ENCODE measurements at regions not wholly inside any gene's neighbourhood (a gene's known extent, or its start where the extent isn't known, plus 50 kb on each side); places are given as distances from the start of the nearest gene placed in this dataset.

DNA sequence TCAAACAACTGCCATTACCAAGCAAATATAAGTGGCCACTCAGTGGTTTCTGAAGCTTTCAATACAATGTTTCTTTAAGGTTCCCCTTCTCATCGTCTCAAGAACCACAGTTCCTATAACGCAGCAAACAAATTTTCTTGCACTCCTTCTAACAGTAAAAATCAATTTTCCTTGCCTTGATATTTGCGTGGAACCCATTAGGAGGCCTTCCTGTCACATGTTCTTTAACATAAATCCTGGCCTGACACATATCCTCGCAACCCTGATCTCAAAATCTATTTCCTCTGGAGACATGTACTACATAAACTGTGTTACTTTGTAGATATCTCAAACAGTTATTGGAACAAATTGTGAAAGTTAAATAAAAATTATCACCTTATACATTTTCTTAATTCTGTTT is 65.9 kb upstream of the MANEA start:
- DNase-seq = no peak

DNA sequence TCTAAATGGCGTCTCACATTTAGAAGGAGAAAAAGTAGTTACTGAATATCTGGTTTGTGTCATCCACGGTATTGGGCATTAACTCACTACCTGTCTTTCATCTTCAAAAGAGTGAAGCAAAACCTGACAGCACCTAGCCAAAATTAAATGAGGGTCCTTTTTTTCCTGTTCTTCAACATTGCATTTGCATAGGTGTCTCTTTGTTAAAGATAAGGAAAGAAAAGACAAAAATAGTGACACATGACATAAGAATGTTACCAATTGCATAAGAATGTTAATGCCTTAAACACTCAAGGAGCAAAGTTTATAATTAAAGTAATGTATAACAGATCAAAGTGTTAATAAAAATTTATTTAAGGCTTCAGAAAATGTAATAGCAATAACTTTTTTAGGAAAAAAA is 61.4 kb upstream of the MANEA start:
- DNase-seq = no peak

DNA sequence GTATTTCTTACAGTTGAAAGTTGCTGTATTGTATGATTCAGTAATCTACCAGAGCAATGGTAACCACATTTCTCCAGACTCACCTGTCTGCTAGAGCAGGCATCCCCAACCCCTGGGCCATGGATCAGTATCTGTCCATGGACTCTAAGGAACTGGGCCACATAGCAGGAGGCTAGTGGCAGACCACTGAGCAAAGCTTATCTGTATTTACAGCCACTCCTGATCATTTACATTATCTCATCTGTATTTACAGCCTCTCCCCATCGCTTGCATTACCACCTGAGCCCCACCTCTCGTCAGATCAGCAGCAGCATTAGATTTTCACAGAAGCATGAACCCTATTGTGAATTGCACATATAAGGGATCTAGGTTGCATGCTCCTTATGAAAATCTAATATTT is 60.3 kb upstream of the MANEA start:
- DNase-seq = no peak

DNA sequence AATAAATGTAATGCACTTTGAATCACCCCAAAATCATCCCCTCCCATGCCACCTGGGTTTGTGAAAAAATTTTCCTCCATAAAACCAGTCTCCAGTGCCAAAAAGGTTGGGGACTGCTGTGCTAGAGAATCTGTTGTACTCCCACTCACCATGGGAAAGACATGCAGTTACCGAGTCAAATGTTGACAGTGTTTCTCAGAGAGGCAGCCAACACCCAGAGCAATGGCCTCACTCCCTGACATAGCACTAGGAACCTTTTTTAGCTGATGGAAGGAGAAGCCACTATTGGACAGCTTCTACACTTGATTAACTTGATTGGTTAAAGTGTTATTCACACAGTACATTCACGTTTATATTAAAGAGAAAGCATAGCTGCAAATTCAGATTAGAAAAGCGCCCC is 59.8 kb upstream of the MANEA start:
- no peak for DNase-seq

DNA sequence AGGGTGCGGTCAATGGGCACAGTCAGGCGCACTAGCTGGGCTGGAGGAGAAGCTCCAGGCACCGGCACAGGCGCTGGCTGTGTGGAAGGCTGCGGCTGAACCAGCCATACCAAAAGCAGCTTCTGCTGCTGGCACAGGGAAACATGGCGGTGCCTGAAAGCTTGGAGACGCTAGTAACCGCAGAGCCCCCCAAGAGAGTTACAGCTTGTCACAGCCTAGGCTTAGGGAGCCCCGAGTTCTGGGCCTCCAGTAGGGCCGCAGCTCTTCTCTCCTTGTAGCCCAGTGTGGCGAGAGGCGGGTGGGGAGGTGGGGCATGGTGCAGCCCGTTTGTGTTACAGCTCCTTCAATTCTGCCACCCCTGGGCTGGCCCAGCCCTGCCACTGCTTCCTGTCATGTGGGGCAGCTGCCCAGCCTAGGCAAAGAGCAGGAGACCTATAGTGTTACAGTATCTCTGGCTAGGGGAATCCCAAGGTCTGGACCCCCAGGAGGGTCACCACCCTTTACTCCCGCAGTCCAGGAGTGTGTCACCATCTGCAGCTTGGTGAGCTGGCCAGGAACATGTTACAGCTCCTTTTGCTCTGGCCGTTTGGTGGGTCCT is 58.6 kb upstream of the MANEA start:
- no peak for DNase-seq

DNA sequence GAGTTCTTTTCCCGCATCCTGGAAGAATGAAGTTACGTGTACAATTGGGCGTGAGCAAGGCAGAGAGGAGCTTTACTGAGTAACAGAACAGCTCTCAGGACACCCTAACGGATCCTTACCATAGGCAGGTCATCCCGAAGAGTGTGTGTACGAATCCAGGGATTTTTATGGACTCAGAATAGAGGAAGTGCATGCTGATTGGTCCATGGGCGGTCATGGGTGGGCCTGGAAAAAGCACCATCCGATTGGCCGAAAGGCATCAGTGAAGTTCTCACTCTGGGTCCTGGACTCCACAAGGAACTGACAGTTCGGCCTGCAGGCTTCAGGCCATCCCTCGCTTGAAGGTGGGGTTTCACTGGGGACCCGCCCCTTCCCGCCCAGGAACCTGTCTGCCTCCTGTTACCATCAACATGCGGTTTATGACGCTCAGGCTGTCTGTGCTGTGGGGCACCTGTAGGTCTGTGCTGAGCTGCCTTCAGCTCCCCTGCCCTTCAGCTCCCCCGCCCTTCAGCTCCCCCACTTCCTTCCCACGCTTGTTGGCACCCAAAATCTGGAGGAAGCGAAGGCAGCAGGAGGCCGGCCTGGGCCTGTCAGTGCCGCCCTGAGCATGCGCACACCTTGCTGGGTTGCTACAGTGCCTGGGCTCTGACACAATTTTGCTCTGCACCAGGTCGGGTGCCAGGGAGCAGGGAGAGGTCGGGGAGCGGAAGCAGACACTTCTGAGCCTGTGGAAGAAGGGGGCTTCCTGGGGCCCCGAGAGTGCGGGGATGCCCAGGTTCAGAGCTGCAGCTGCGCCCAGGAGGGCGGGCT is 57.9 kb upstream of the MANEA start:
- DNase-seq = no peak

DNA sequence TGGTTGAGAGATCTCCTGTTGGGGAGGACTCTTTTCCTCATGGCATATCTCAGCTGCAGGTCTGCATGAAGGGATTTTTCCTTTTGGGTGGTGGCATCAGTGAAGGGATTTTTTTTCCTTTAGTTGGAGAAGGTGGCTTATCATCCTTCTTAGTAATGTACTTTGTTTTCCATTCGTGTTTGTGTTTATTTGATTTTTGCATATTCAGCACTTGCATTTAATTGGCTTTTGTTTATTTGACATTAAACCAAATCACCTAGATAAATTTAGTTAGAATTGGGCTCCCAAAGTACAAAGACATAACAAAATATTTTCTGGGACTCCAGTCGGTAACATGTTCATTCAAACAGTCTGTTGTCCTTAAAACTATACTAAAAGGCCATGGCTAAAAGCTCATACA is 56.2 kb upstream of the MANEA start:
- no peak for DNase-seq
